HG02798 (cell line): ENCODE measurements at regions not wholly inside any gene's neighbourhood (a gene's known extent, or its start where the extent isn't known, plus 50 kb on each side); places are given as distances from the start of the nearest gene placed in this dataset.
A peak's percentile ranks its signal among the peaks of the same experiment; 100 is the strongest.

Experiments
- ATAC-seq: cut with Tn5 transposase; IDR thresholded peaks from one replicate; pipeline ENCODE4 v1.9.1; 2021; ENCODE audit warnings: mild to moderate bottlenecking; ENCODE audit not compliant: unreplicated experiment, poor library complexity

DNA sequence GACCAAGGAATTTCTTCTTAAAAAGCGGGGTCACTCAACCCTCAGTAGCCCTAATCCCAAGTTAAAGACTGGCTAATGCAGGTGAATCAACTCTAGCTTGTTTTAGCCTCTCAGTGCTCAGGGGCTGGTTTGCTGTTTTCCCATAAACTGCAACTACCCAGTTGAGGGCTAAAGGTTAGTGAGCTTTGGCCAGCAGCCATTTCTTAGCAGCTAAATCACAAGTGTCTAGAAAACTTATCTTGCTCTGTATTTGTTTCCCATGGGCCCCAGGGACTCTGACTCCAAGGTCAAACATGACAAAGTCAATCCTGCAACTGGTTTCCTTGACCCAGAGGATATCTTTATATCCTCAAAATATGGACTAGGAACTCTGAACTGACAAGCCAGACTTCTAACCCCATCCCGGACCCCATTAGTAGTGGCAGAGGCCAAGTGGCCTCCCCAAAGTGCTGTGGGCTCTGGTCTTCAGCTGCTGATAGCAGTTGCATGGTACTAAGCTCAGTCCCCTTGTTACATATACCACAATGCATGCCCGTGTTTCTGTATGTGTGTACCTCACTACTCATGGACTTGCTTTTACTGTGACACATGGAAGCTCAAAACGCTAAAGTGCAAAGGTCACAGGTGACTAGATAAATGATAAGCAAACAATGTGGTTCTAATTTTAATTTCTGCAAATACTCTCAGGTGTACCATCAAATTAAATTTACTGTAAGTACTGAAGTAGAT, 793.0 kb upstream of the IGFBP3 start:
- no peak for ATAC-seq

DNA sequence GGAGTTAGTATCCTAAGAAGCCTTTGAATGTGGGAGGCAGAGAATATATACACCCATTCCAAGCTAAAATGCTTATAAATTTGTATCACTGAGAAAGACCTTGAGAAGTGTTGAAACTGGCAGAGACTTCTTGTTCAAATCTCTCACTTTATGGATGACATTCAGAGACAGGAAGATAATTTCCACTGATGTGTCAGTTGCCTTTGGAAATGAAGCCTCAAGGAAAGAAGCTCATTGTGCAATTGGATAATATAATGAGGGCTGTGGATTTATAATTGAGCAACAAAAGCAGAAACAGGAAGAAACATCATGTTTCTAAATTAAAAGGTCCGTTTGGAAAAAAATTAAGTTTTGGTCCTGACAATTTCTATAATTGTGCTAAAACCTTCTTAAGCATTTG, 789.9 kb upstream of the IGFBP3 start:
- no peak for ATAC-seq

DNA sequence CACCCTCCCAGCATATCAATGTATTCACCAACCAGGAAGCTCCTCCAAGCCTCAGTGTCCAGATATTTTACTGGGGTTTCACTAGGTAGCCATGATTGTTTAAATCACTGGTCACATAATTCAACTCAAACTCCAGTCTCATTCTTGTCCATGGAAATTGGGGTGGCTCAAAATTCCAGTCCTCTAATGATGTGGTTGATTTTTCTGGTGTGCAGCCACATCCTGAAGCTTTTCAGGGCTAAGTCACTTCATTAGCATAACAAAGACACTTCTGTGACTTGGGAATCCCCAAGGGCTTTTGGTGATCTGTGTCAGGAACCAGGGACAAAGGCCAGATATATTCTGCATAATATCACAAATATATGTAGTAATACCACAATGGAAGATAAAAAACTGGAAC, 786.9 kb upstream of the IGFBP3 start:
- no peak for ATAC-seq

DNA sequence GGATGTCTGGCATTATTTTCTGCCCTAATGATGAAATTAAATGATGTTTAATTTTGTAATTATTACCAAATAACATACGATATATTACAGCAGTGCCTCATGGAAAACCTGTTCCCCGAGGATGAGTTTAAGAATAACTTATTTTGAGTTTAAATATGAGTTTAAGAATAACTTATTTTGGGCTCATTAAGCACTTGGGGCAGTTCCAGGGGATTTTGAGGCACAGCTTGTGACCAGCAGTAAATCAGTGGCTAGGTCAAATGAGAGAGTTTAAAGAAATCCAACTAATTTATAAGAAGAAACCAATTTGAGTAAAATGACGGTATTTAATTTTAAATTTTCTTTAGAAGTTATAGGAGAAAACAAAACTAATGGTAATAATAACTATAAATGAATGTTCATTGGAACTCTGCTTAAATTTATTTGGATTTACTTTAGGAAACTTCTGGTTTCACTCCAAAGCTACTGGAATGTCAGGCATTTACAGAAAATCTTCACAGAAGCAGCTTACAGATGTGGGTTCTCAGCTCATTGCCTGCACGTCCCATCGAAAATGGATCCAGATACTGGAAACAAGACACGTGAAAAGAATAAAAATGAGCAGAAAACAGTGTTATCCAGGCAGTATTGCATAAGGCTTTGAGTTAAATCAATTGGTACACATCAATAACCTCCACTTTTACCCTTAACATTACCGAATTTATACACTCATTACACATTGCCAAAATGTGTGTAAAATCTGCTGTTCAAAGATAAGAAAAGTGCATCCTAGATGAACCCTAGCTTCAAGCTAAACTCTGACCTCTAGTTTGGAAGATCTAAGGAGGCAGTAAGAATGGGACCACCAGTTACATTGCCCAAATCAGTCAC, 784.5 kb upstream of the IGFBP3 start:
- ATAC-seq: no peak

DNA sequence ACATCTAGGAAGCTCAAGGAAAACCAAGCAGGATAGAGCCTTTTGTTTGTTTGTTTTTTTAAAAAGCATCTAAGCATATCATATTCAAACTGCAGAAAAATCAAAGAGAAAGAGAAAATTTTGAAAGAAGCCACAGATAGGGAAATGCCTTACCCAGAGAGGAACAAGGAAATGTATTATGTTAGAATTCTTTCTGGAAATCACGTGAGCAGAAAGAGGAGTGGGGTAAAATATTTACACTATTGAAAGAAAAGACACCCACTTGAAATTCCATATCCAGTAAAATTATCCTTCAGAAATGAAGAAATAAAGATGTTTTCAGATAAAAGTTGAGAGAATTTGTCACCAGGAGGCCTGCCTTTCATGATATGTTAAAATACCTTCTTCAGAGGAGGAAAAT, 775.7 kb upstream of the IGFBP3 start:
- no peak for ATAC-seq

DNA sequence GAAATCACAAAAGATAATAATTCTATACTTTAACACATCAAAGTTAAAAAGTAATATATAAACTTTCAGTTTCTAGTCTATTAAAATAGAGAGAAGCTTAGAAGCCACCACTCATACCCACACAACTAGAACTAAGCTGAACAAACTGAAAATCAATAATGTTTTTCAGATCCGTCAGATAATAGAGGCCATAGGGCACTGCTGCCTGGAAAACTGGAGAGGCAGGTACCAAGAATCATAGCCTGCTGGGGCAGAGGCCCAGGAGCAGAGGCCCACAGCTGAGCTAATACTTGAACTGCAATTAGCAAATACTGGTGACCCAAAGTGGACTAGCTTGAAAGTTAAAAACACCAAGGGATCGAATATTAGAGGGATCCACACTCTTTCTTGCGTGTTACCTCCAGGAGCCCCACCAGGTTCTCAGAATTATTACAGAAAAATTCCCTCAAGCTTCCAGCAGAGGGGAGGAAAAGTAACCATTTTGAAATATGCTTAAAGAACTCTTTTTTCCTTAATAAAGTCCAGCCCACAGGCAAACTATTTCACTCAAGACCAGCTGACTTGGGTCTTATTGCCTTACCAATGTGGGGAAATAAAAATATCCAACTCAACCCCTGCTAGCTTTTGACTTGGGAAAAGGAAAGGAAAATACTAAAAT, 774.1 kb upstream of the IGFBP3 start:
- ATAC-seq: no peak

DNA sequence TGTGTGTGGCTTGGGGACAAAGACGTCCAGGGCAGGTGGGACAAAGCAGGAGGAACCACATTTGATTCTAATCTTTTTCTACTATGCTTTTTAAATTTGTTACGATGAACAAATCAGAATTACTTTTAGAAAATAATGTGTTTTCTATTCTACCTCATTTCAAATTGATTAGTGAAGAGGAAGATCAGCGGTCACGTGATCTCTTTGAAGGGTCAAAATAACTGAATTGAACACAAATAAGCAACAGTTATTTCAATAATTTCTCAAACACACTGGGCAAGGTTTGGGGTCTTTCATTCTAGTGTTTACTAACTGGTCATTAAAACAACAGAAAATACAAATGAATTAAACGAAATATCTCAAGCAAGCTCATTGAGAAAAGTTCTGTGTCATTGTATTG, 773.0 kb upstream of the IGFBP3 start:
- ATAC-seq: no peak

DNA sequence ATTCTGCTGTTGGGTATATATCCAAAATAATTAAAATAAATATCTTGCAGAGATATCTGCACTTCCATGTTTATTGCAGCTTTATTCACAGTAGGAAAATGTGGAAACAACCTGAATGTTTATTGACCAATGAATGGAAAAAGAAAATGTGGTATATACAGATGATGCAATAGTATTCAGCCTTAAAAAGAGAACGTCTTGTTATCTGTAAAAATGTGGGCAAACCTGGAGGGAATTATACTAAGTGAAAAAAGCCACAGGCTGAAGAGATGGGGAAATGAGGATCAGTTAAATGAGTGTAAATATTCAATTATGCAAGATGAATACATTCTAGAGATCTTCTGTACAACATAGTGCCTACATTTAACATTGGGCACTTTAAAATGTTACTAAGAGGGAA, 766.1 kb upstream of the IGFBP3 start:
- no peak for ATAC-seq

DNA sequence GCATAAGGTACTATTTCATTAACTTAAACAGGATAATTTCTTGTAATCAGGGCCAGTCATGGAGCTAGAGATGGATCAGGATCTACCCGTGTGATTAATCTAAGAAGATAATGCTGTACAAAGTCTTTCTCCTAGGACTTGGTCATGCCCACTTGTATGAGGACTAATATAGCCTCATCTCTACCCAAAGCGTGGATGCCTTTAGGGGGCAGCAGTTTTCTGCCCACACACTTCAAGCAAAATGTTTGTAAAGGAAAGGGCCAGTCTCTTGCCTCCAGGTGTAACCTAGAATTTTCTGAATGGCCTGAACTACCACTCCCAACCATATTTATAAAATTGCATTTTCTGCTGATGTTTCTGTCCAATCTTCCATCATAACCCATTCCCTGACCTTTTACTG, 764.0 kb upstream of the IGFBP3 start:
- no peak for ATAC-seq

DNA sequence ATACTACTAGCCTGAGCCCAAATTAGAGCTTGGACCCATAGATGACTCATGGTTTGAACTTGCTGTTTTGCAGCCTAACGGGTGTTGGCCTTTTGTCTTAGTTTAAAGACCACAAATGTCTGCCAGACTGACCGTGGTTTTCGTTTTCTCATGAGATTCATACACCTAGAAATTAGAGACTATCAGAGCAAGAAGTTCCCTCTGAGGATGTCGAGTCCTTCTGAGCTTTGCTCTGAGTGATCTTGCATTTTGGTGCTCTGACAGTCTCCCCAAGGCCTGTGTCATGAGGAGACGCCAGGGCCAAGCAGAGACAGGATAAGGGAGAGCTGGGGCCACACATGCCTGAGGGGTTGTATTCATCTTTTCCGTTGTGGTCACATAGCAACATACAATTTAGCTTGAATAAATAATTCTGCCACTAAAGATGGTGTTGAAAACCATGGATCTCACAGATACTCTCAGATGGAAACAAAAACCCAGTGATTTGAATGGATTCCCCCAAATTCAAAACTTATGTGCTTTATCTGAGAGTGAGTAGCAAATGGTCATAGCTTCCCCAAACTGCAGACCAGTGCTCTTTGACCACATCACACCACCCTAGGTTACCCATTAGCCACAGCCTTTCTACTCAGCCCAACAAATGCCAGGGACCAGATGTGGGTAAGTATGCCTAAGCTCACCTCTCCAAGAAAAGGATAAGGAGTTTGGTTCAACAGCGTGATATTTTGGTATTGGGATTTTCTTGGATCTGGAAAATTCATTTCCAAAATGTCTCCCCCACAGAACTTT, 762.0 kb upstream of the IGFBP3 start:
- peak; percentile 55 for ATAC-seq

DNA sequence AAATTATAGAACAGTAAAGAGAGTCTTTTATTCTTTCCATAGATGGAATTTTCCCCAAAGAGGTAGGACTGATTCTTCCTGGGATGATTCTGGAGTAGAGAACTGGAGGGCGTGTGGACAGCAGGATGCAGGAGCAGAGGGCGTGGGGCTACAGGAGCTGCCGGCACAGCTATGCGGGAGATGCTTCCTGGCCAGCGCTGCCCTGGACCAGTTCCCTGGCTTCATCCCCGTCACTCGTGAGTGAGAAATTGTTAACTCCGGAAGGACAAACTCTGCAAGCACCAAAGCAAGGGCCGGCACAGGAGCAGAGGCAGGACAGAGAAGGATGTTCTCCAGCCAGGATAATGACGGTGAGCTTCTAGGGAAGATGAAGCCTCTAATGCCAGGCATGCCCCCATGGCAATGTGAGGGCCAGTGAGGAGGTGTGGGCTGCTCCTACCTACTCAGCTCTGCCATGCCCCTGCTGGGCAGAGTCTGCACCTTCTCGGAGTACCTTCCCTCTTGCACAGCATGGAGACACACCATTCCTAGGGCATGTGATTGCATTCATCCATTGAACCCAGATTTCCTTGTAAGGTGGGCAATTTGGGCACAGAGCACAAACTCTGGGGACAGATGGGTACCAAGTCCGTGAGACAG, 760.9 kb upstream of the IGFBP3 start:
- no peak for ATAC-seq

DNA sequence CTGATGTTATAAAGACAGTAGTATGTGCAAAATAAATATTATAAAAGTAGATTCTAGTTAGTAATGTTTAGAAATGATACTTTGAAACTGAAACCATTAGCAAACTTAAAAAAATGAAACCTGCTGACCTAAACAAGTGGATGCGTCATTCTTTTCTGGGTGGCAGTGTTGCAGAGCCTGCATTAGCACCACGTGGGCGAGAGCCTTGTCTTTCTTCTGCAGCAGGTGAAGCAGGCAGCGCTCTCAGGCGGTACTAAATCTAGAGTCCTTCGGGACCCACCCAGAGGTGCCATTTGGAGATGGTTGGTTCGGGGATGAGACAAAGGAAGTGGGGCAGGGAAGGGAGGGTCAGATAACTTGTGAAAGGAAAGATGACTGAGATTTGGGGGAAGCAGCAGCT, 759.1 kb upstream of the IGFBP3 start:
- ATAC-seq: peak; percentile 75

DNA sequence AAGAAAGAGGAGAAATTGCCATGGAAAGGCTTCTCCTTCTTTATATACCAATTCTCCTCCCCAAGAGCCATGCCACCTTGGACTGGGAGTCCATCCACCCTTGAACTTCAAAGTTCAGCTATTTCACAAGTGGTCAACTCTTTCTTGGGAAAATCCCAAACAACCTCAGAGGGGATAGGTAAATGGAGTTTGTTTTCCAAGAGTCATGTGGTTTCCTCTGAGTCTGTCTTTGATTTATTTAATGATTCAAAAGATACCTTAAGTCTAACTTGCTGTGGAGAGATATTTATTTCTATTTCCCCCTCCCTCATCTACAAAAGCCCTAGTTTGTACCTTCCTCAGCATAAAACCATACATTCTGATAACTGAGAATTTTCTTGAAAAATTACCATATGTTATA, 758.6 kb upstream of the IGFBP3 start:
- ATAC-seq: no peak

DNA sequence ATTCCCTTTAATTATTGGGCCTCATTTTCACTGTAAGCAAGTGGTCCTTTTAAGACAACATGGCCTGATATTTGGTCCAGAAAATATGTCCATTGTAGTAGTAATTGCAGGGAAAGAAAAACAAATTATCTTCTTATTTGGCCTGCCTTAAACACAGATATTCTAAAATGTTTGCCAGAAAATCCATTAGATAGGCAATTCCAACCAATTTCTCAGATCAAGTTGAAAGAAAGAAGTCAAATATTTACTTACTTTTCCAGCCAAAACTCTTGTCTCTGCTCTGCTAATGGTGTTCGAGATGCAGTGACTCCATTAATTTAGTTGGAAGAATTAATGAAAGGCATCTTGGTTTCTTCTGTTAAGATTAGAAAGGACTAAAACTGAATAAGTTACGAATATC, 757.3 kb upstream of the IGFBP3 start:
- no peak for ATAC-seq

DNA sequence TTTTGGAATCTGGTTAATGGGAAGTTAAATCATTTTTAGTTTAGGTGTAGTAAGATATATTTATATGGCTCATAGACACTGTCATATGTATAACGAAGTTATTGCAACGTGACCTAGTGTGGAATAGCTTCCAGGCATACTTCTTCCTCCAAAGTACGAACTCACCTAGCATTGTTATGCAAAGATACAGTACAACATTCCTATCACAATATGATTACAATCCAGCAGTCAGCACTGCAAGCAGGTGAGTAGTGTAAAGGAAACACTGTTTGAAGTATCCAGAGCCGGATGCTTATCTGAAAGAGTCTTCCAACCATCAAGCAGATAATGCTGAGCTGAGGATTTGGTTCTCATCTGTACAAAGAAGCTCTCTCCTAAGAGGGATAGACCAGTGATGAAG, 754.4 kb upstream of the IGFBP3 start:
- ATAC-seq: no peak

DNA sequence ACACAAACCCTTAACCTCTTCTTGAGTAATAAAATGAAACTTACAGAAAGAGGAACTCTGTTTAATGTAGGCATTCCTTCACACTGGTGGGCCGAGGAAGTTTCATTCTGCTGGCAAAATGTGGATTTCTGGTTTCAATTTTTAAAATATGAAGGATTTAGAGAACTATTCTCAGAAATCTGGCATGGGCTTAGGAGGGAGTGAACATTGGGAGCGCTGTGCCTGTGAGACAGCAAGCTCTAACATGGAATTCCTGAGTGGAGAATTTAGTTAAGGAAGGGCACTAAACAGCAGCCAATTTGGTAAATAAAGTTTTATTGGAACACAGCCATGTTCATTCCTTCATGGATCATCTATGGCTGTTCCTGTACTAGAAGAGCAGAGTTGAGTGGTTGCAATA, 751.8 kb upstream of the IGFBP3 start:
- ATAC-seq: no peak

DNA sequence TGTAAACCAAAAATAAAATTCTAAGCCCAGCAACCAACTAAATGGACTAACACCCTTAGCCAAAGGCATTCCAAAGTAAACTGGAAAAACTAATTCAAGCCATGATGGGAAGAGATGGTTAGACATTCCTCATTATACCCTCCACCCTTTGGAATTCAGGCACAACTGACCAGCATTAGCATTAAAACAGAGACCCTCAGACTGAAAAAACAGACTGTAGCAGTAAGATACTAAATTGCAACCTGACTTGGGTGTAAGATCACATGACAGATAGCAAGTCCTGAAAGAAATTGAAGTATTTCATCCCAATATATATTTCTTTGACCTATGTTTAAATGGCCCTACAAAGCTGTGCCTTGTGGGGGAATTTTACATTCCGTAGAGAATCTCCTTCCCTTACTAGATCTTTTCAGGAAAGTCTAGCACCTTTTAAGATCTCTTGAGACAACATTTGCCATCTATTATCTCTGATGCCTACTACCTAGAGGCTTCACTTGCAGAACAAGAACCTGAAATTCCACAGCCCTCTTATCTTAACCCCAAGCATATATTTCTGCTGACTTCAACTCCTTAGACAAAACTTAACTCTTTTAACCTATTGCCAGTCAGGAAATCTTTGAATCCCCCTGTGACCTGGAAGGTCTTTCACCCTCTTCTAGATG, 750.2 kb upstream of the IGFBP3 start:
- ATAC-seq: no peak

DNA sequence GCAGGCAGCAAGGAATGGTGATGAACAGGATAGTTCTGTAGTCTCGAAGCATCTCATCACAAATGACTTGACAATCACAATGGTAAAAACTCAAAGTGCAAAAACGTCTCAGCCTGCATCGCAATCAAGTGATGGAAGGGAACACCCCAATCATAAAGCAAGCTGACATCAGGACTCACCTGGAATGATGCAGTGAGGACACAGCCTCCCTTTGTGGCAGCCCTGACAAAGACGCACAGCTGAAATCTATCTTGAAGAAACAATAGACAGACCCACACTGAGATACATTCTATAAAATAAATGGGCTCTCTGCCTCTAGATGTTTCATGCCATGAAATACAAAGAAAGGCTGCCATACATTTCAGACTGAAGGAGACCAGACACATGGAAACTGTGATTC, 748.0 kb upstream of the IGFBP3 start:
- ATAC-seq: no peak

DNA sequence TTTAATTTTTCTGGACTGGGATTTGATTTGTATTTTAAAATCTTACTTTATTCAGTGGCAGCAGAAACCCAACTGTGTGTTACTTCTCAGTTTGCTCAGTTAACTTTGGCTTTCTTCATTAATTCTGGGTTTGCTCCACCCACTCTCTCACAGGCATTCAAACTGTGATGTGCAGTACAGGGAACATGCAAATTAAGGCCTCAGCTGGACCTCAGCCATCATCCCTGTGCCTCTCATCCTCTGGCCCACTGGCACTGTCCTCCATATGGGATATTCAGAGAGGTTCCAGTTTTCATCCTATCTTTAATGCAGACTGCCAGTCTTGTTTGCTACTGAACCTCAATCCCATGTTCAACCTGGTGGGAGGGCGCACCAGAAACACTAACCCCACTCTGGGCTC, 743.4 kb upstream of the IGFBP3 start:
- ATAC-seq: no peak

DNA sequence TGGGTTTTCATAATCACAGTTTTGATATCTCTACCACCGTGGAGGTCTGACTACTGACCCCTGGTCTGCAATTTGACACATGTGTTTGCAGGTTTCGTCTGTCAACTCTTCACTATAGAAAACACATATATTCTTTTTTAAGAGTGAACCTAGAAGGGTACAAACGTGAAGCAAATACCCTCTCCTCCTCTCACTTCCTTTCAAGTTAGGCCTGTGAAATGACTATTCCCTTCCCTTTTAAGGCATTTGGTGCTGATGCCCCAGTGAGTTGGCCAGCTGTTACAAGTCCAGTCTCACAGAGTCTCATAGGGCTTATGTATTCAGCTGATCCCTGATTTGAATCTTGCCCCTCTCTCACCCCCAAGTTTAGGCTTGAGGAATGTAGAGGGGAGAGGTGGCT, 742.0 kb upstream of the IGFBP3 start:
- peak; percentile 52 for ATAC-seq
